HK-2 (cell line): ENCODE measurements at regions not wholly inside any gene's neighbourhood (a gene's known extent, or its start where the extent isn't known, plus 50 kb on each side); places are given as distances from the start of the nearest gene placed in this dataset.
"Not testable (repeated sequence)": the region's sequence is repeated elsewhere in the genome, so short reads cannot be mapped to it uniquely, and the experiment has no call there.

Experiments used
- DNase-seq: peaks from one replicate; pipeline ENCODE4 v3.0.0-alpha.2; 2018; ENCODE audit not compliant: unreplicated experiment

- DNase-seq: no peak
Observed at GRCh38 chr6:170198298-170198697, 92.6 kb downstream of the DLL1 start.

- DNase-seq: no peak
Observed at GRCh38 chr6:170193326-170193821, 97.5 kb downstream of the DLL1 start.

- DNase-seq: no peak
Observed at GRCh38 chr6:170192905-170193304, 98.0 kb downstream of the DLL1 start.

GRCh38 chr6:170192101-170192500 is 98.8 kb downstream of the DLL1 start:
- DNase-seq: not testable (repeated sequence)

- no peak for DNase-seq
Observed at GRCh38 chr6:170190046-170190445, 100.8 kb downstream of the DLL1 start.

GRCh38 chr6:170189236-170189635 is 101.6 kb downstream of the DLL1 start:
- DNase-seq: no peak

- DNase-seq: no peak
Observed at GRCh38 chr6:170188571-170189001, 102.3 kb downstream of the DLL1 start.

- DNase-seq: no peak
Observed at GRCh38 chr6:170187669-170188566, 103.0 kb downstream of the DLL1 start.

- no peak for DNase-seq
Observed at GRCh38 chr6:170186941-170187668, 103.8 kb downstream of the DLL1 start.

GRCh38 chr6:170186006-170186935 is 104.6 kb downstream of the DLL1 start:
- no peak for DNase-seq

- no peak for DNase-seq
Observed at GRCh38 chr6:170185175-170185978, 105.5 kb downstream of the DLL1 start.

- no peak for DNase-seq
Observed at GRCh38 chr6:170184316-170184715, 106.6 kb downstream of the DLL1 start.

GRCh38 chr6:170183521-170183920 is 107.4 kb downstream of the DLL1 start:
- no peak for DNase-seq

- DNase-seq: no peak
Observed at GRCh38 chr6:170182781-170183120, 108.1 kb downstream of the DLL1 start.

- no peak for DNase-seq
Observed at GRCh38 chr6:170182093-170182780, 108.6 kb downstream of the DLL1 start.

GRCh38 chr6:170181338-170181690 is 109.6 kb downstream of the DLL1 start:
- no peak for DNase-seq

- no peak for DNase-seq
Observed at GRCh38 chr6:170180671-170181337, 110.1 kb downstream of the DLL1 start.

- DNase-seq: no peak
Observed at GRCh38 chr6:170179616-170180324, 111.1 kb downstream of the DLL1 start.
